Stimulated activated CD4-positive, alpha-beta T cell treated with anti-CD3 and anti-CD28 coated beads, Interleukin-4, amount 100 ng/mL, for 48 hours (primary cell): ENCODE measurements at regions not wholly inside any gene's neighbourhood (a gene's known extent, or its start where the extent isn't known, plus 50 kb on each side); places are given as distances from the start of the nearest gene placed in this dataset.

ENCODE experiments used
- DNase-seq, 2 donors: peaks; one replicate each; pipeline ENCODE4 v3.0.0-alpha.2; 2020; ENCODE audit warnings: low read depth in 2 of 2

GRCh38 chr1:147852706-147853225, 49.8 kb upstream of the GJA8 start:
- no peak for DNase-seq
